22Rv1 (cell line): ENCODE measurements at regions not wholly inside any gene's neighbourhood (a gene's known extent, or its start where the extent isn't known, plus 50 kb on each side); places are given as distances from the start of the nearest gene placed in this dataset.

Source experiments
- H3K27ac ChIP-seq: fragments of 450-650 bp; 2 replicates; pipeline ENCODE4 v1.5.1; 2017
- ZFX ChIP-seq: fragments of 450-650 bp; IDR thresholded peaks from 2 replicates; pipeline ENCODE4 v1.6.1; 2017; ENCODE audit warnings: antibody characterized with exemption, borderline replicate concordance
- TF ChIP-seq, protein P1 (sequence below): fragments of 450-650 bp; IDR thresholded peaks from 2 replicates; pipeline ENCODE4 v1.5.1; 2017; ENCODE audit warnings: mild to moderate bottlenecking

DNA sequence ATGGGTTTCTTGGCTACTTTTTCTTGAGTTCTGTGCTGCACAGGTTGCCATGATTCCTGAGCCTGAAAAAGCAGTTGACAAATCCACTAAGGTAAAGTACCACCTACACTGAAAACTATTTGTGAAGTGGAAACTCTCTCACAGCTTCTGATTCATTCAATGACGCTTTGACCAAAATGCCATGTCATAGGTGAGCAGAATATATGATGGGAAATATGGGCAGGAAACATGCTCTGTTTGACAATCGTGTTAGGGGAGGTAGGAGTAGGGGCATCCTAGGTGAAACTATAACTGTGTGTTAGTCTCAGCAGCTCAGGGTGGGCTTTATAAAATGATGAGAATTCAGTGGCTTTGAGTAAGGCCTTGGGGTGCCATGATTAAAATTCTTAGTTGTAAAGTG lies 69.6 kb upstream of the ELMO1 start:
- no peak for TF ChIP-seq ZFX
- TF ChIP-seq, protein P1, sequence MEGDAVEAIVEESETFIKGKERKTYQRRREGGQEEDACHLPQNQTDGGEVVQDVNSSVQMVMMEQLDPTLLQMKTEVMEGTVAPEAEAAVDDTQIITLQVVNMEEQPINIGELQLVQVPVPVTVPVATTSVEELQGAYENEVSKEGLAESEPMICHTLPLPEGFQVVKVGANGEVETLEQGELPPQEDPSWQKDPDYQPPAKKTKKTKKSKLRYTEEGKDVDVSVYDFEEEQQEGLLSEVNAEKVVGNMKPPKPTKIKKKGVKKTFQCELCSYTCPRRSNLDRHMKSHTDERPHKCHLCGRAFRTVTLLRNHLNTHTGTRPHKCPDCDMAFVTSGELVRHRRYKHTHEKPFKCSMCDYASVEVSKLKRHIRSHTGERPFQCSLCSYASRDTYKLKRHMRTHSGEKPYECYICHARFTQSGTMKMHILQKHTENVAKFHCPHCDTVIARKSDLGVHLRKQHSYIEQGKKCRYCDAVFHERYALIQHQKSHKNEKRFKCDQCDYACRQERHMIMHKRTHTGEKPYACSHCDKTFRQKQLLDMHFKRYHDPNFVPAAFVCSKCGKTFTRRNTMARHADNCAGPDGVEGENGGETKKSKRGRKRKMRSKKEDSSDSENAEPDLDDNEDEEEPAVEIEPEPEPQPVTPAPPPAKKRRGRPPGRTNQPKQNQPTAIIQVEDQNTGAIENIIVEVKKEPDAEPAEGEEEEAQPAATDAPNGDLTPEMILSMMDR: no peak
- no peak overlapping the region for H3K27ac ChIP-seq

GRCh38 chr7:37524056-37524455 lies 75.4 kb upstream of the ELMO1 start:
- no peak overlapping the region for H3K27ac ChIP-seq
- TF ChIP-seq, protein P1: no peak
- no peak for TF ChIP-seq ZFX

- no peak overlapping the region for H3K27ac ChIP-seq
- TF ChIP-seq, protein P1: no peak
- no peak for TF ChIP-seq ZFX
These were observed 76.1 kb upstream of the ELMO1 start for GRCh38 chr7:37524797-37525196.

DNA sequence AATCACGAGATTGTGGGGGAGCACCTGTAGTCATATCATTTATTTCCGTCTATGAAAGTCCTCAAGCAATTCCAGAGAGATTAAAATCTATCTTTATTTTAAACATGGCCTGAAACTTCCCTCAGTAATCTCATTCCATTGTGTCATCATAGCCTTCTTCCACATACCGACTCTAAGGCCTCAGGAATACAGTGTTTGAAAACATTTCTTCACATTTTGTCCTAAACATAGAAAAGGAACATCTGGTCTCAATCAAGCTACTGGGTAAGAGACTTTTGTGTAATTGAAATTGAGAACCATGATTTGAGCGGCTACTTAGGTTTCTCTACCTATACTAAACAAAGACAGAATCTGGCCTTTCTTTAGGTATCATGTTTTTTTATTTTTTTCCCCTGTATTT lies 78.0 kb upstream of the ELMO1 start:
- no peak overlapping the region for H3K27ac ChIP-seq
- no peak for TF ChIP-seq ZFX
- TF ChIP-seq, protein P1: no peak

DNA sequence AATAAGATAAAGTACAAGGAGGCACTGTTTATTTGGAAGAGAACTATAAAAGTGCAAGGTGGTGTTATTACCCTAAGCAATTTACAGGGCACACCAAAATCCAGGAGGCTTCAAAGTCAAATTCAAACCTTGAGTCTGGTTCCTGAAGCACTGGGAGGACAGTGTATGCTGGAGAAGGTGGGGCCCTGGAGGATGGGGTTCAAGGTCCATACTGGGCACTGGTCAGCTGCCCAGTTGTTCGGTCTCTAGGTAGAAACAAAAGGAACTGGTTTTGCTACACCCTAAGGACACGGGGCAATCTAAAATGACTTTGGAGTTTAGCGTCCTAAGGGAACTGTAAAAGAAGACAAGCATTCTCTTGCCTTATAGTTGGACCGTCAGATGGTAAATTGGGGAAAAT lies 78.4 kb upstream of the ELMO1 start:
- no peak overlapping the region for H3K27ac ChIP-seq
- TF ChIP-seq ZFX: no peak
- TF ChIP-seq, protein P1: no peak

GRCh38 chr7:37531225-37531624 lies 82.6 kb upstream of the ELMO1 start:
- H3K27ac ChIP-seq: no peak overlapping the region
- TF ChIP-seq, protein P1: no peak
- no peak for TF ChIP-seq ZFX

- H3K27ac ChIP-seq: no peak overlapping the region
These were observed 84.0 kb upstream of the ELMO1 start for GRCh38 chr7:37532636-37533035.

More at GRCh38 chr7:37532636-37533035, 84.0 kb upstream of the ELMO1 start:
- no peak for TF ChIP-seq ZFX
- TF ChIP-seq, protein P1: no peak
